Thyroid gland (tissue), 4 donors: ENCODE measurements at regions not wholly inside any gene's neighbourhood (a gene's known extent, or its start where the extent isn't known, plus 50 kb on each side); places are given as distances from the start of the nearest gene placed in this dataset.

Source experiments
- CTCF ChIP-seq, 6 experiments: fragments of 200-600 bp in 3 of 6; fragments of 450-650 bp in 3 of 6; sonication (generic) in 3 of 6; IDR thresholded peaks; one replicate each; pipeline ENCODE4 v1.5.1; 2016 to 2019; ENCODE audit warnings: antibody characterized with exemption in 6 of 6, mild to moderate bottlenecking in 2 of 6, inconsistent platforms in 1 of 6, moderate library complexity in 1 of 6
- POLR2A ChIP-seq, 2 donors: fragments of 450-650 bp; IDR thresholded peaks; one replicate each; pipeline ENCODE4 v1.6.1; 2017; ENCODE audit warnings: antibody characterized with exemption in 2 of 2, mild to moderate bottlenecking in 2 of 2, moderate library complexity in 1 of 2

- TF ChIP-seq CTCF (IDR thresholded peaks at IDR 0.05) (no peak), POLR2A (IDR thresholded peaks at IDR 0.05) (no peak)
Measured at GRCh38 chr1:82466416-82466815, 665.7 kb downstream of the ADGRL2 start.
